ENCODE measurements at regions not wholly inside any gene's neighbourhood (a gene's known extent, or its start where the extent isn't known, plus 50 kb on each side); places are given as distances from the start of the nearest gene placed in this dataset.
A peak's percentile ranks its signal among the peaks of the same experiment; 100 is the strongest.

- no peak for DNase-seq (ENCODE audit: low read depth in 1 of 2, low spot score in 1 of 2)
- in situ Hi-C loops (cut with HindIII; ENCODE audit: low pct_unique_long_range_greater_than_20kb, low sequenced_read_pairs): no loop called here
- TF ChIP-seq JUND (IDR thresholded peaks at IDR 0.05; ENCODE audit: low read depth): no peak
These were observed 464.5 kb upstream of the PRICKLE1 start for GRCh38 chr12:43054085-43054484.

- in situ Hi-C loops (cut with HindIII; ENCODE audit: low pct_unique_long_range_greater_than_20kb, low sequenced_read_pairs): no loop called here
- no peak for TF ChIP-seq JUND (IDR thresholded peaks at IDR 0.05; ENCODE audit: low read depth)
- DNase-seq (ENCODE audit: low read depth in 1 of 2, low spot score in 1 of 2): no peak
These were observed 462.9 kb upstream of the PRICKLE1 start for GRCh38 chr12:43052441-43052840.

- DNase-seq (ENCODE audit: low read depth in 1 of 2, low spot score in 1 of 2): no peak
- in situ Hi-C loops (cut with HindIII; ENCODE audit: low pct_unique_long_range_greater_than_20kb, low sequenced_read_pairs): no loop called here
- TF ChIP-seq JUND (IDR thresholded peaks at IDR 0.05; ENCODE audit: low read depth): no peak
These were observed 454.7 kb upstream of the PRICKLE1 start for GRCh38 chr12:43044241-43044640.

GRCh38 chr12:43038991-43039390 lies 449.4 kb upstream of the PRICKLE1 start:
- in situ Hi-C loops (cut with HindIII; ENCODE audit: low pct_unique_long_range_greater_than_20kb, low sequenced_read_pairs): no loop called here
- TF ChIP-seq JUND (IDR thresholded peaks at IDR 0.05; ENCODE audit: low read depth): no peak
- no peak for DNase-seq (ENCODE audit: low read depth in 1 of 2, low spot score in 1 of 2)

- TF ChIP-seq JUND (IDR thresholded peaks at IDR 0.05; ENCODE audit: low read depth): no peak
- DNase-seq (ENCODE audit: low read depth in 1 of 2, low spot score in 1 of 2): no peak
- in situ Hi-C loops (cut with HindIII; ENCODE audit: low pct_unique_long_range_greater_than_20kb, low sequenced_read_pairs): no loop called here
These were observed 440.4 kb upstream of the PRICKLE1 start for GRCh38 chr12:43029971-43030370.

- in situ Hi-C loops (cut with HindIII; ENCODE audit: low pct_unique_long_range_greater_than_20kb, low sequenced_read_pairs): no loop called here
- no peak for TF ChIP-seq JUND (IDR thresholded peaks at IDR 0.05; ENCODE audit: low read depth)
- DNase-seq (ENCODE audit: low read depth in 1 of 2, low spot score in 1 of 2): no peak
These were observed 439.3 kb upstream of the PRICKLE1 start for GRCh38 chr12:43028826-43029225.

DNA sequence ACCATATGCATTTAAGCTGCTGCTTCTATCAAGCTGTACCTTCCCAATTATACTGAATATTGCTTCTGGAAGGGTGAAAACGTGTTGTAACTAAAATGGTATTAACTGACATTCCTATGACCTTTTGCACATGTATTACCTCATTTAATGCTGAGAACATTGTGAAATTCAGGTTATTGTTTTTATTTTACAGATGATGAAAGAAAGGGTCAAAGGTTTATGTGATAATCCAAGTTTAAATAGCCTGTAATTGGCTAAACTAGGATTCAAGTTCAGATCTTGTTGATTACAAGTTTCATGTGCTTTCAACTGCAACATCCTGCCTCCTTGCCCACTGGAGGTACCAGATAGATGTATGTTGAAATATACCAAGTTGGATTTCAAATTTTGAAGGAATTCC lies 433.3 kb upstream of the PRICKLE1 start:
- DNase-seq (ENCODE audit: low read depth in 1 of 2, low spot score in 1 of 2): no peak
- in situ Hi-C loops (cut with HindIII; ENCODE audit: low pct_unique_long_range_greater_than_20kb, low sequenced_read_pairs): no loop called here

DNA sequence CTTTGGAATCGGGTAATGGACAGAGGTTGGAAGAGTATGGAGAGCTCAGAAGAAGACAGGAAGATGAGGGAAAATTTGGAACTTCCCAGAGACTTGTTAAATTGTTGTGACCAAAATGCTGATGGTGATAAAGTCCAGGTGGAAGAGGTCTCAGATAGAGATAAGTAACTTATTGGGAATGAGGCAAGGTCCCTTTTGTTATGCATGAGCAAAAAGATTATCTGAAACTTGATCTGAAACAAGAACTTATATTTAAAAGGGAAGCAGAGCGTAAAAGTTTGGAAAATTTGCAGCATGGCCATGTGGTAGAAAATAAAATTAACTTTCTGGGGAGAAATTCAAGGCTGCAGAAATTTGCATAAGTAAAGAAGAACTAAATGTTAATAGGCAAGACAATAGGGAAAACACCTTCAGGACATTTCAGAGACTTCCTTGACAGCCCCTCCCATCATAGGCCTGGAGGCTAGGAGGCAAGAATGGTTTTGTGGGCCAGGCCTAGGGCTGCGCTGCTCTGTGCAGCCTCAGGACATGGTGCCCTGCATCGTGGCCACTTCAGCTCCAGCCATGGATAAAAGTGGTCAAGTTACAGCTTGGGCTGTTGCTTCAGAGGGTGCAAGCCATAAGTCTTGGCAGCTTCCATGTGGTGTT lies 425.7 kb upstream of the PRICKLE1 start:
- in situ Hi-C loops (cut with HindIII; ENCODE audit: low pct_unique_long_range_greater_than_20kb, low sequenced_read_pairs): no loop called here
- DNase-seq (ENCODE audit: low read depth in 1 of 2, low spot score in 1 of 2): no peak
- no peak for TF ChIP-seq JUND (IDR thresholded peaks at IDR 0.05; ENCODE audit: low read depth)

More for the DNA sequence above, 433.3 kb upstream of the PRICKLE1 start:
- TF ChIP-seq JUND (IDR thresholded peaks at IDR 0.05; ENCODE audit: low read depth): no peak

DNA sequence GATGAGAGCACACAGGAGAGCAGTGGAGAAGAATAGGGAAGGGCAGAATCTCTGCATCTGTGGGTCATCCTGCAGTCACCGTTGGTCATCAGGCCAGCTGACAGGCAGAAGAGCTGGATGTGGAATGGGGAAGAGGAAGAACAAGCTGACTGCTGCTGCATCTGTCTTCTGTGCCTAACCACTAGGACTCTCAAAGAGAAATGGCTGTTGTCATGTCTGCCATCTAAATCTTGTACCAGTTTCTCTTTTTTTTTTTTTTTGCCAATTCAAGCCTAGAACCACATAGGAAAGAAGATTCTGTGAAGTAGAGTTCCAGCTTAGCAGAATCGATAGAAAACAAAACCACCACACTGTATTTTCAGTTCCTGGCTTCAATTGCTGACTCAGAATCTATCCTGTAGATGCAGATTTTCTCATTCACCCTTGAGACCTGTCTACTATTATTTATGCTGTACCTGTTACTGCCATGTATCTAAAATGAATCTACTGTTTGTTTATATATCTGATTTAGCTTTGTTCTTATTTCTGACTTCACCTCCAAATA lies 421.9 kb upstream of the PRICKLE1 start:
- DNase-seq (ENCODE audit: low read depth in 1 of 2, low spot score in 1 of 2): no peak
- in situ Hi-C loops (cut with HindIII; ENCODE audit: low pct_unique_long_range_greater_than_20kb, low sequenced_read_pairs): no loop called here
- TF ChIP-seq JUND (IDR thresholded peaks at IDR 0.05; ENCODE audit: low read depth): no peak

GRCh38 chr12:43009846-43010240 lies 420.3 kb upstream of the PRICKLE1 start:
- in situ Hi-C loops (cut with HindIII; ENCODE audit: low pct_unique_long_range_greater_than_20kb, low sequenced_read_pairs): no loop called here
- no peak for DNase-seq (ENCODE audit: low read depth in 1 of 2, low spot score in 1 of 2)
- no peak for TF ChIP-seq JUND (IDR thresholded peaks at IDR 0.05; ENCODE audit: low read depth)

GRCh38 chr12:43008953-43009845 lies 419.7 kb upstream of the PRICKLE1 start:
- no peak for TF ChIP-seq JUND (IDR thresholded peaks at IDR 0.05; ENCODE audit: low read depth)
- DNase-seq (ENCODE audit: low read depth in 1 of 2, low spot score in 1 of 2): no peak
- in situ Hi-C loops (cut with HindIII; ENCODE audit: low pct_unique_long_range_greater_than_20kb, low sequenced_read_pairs): no loop called here

- DNase-seq (ENCODE audit: low read depth in 1 of 2, low spot score in 1 of 2): peak; percentile 9 to 43
- in situ Hi-C loops (cut with HindIII; ENCODE audit: low pct_unique_long_range_greater_than_20kb, low sequenced_read_pairs): no loop called here
These were observed 415.4 kb upstream of the PRICKLE1 start for GRCh38 chr12:43004908-43005307.

DNA sequence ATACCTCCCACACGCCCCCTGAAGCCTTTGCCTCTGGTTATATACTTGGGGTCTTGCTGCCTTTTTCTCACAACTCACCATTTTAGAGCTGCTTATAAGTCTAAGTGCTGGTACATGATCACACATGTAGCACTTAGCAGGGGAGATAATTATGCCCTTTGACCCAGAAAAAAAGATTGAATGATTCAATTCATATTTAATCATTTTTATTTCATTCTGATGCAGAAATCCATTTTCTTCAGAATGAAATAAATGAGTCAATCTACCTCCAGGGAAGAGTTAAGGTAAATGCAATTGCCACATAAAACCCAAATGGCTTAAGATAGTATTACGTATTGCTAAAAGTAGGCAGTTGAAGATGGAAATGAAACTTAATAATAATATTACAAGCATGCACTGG lies 414.6 kb upstream of the PRICKLE1 start:
- in situ Hi-C loops (cut with HindIII; ENCODE audit: low pct_unique_long_range_greater_than_20kb, low sequenced_read_pairs): no loop called here
- no peak for TF ChIP-seq JUND (IDR thresholded peaks at IDR 0.05; ENCODE audit: low read depth)
- no peak for DNase-seq (ENCODE audit: low read depth in 1 of 2, low spot score in 1 of 2)

More at GRCh38 chr12:43004908-43005307, 415.4 kb upstream of the PRICKLE1 start:
- no peak for TF ChIP-seq JUND (IDR thresholded peaks at IDR 0.05; ENCODE audit: low read depth)
